Parathyroid adenoma (tissue), 2 donors: ENCODE measurements at regions not wholly inside any gene's neighbourhood (a gene's known extent, or its start where the extent isn't known, plus 50 kb on each side); places are given as distances from the start of the nearest gene placed in this dataset.

ENCODE experiments used
- H2AFZ ChIP-seq: fragments of 300-600 bp; sonication (generic); one replicate; pipeline ENCODE4 v1.7.0; 2017; ENCODE audit warnings: antibody characterized with exemption, mild to moderate bottlenecking
- H3K27ac ChIP-seq: fragments of 300-600 bp; sonication (generic); one replicate; pipeline ENCODE4 v1.7.0; 2017
- H3K27me3 ChIP-seq: fragments of 300-600 bp; sonication (generic); one replicate; pipeline ENCODE4 v1.7.0; 2017; ENCODE audit warnings: low read length; ENCODE audit not compliant: control insufficient read depth, insufficient read depth
- H3K36me3 ChIP-seq: fragments of 300-600 bp; sonication (generic); one replicate; pipeline ENCODE4 v1.7.0; 2017; ENCODE audit warnings: low read length; ENCODE audit not compliant: control insufficient read depth, insufficient read depth
- H3K4me1 ChIP-seq: fragments of 300-600 bp; sonication (generic); one replicate; pipeline ENCODE4 v1.7.0; 2017; ENCODE audit warnings: control low read depth
- H3K4me2 ChIP-seq: fragments of 300-600 bp; sonication (generic); one replicate; pipeline ENCODE4 v1.7.0; 2017; ENCODE audit warnings: low read length
- H3K4me3 ChIP-seq: fragments of 300-600 bp; sonication (generic); one replicate; pipeline ENCODE4 v1.7.0; 2017; ENCODE audit warnings: low read depth, low read length
- H3K79me2 ChIP-seq: fragments of 300-600 bp; sonication (generic); one replicate; pipeline ENCODE4 v1.7.0; 2017; ENCODE audit warnings: control low read depth
- H3K9ac ChIP-seq: fragments of 300-600 bp; sonication (generic); one replicate; pipeline ENCODE4 v1.7.0; 2017; ENCODE audit warnings: mild to moderate bottlenecking
- H3K9me3 ChIP-seq: fragments of 300-600 bp; sonication (generic); one replicate; pipeline ENCODE4 v1.7.0; 2017; ENCODE audit warnings: low read length; ENCODE audit not compliant: control insufficient read depth
- CTCF ChIP-seq: fragments of 300-600 bp; sonication (generic); IDR thresholded peaks from one replicate; pipeline ENCODE4 v1.7.0; 2017; ENCODE audit warnings: antibody characterized with exemption, mild to moderate bottlenecking
- donor health status: primary hyperparathyroidism.

GRCh38 chr12:125738211-125738610 is 673.0 kb downstream of the AACS start:
- no peak for TF ChIP-seq CTCF
- Histone ChIP-seq H3K4me2 (no peak overlapping the region), H3K4me3 (no peak overlapping the region), H3K79me2 (no peaks in the 10 kb centered on the region), H3K36me3 (no peaks in the 10 kb centered on the region), H3K27me3 (no peaks in the 10 kb centered on the region), H3K9me3 (no peaks in the 10 kb centered on the region), H2AFZ (no peak overlapping the region), H3K27ac (no peak overlapping the region), H3K9ac (no peak overlapping the region), H3K4me1 (no peaks in the 10 kb centered on the region)

GRCh38 chr12:125742413-125742812 is 677.2 kb downstream of the AACS start:
- H3K27ac ChIP-seq, result no peak overlapping the region
- no peak overlapping the region for H3K4me2 ChIP-seq
- H3K4me1 ChIP-seq, result no peaks in the 10 kb centered on the region
- no peak overlapping the region for H2AFZ ChIP-seq
- no peaks in the 10 kb centered on the region for H3K27me3 ChIP-seq
- H3K4me3 ChIP-seq, result no peak overlapping the region
- no peaks in the 10 kb centered on the region for H3K36me3 ChIP-seq
- TF ChIP-seq CTCF, result no peak
- H3K9me3 ChIP-seq, result no peaks in the 10 kb centered on the region
- H3K9ac ChIP-seq, result no peak overlapping the region
- no peaks in the 10 kb centered on the region for H3K79me2 ChIP-seq

GRCh38 chr12:125744201-125744600 is 679.0 kb downstream of the AACS start:
- Histone ChIP-seq H2AFZ (no peak overlapping the region), H3K27ac (no peak overlapping the region), H3K9me3 (no peaks in the 10 kb centered on the region), H3K79me2 (no peaks in the 10 kb centered on the region), H3K27me3 (no peaks in the 10 kb centered on the region), H3K4me3 (no peak overlapping the region), H3K4me2 (no peak overlapping the region), H3K9ac (no peak overlapping the region), H3K4me1 (no peaks in the 10 kb centered on the region), H3K36me3 (no peaks in the 10 kb centered on the region)
- no peak for TF ChIP-seq CTCF

- Histone ChIP-seq H3K9me3 (no peaks in the 10 kb centered on the region), H3K4me3 (no peak overlapping the region), H3K79me2 (no peaks in the 10 kb centered on the region), H3K36me3 (no peaks in the 10 kb centered on the region), H3K27ac (no peak overlapping the region), H3K27me3 (no peaks in the 10 kb centered on the region), H3K4me1 (no peaks in the 10 kb centered on the region), H3K4me2 (no peak overlapping the region), H2AFZ (no peak overlapping the region), H3K9ac (no peak overlapping the region)
- no peak for TF ChIP-seq CTCF
These were observed 690.3 kb downstream of the AACS start for GRCh38 chr12:125755512-125755911.

GRCh38 chr12:125766091-125766490 is 700.9 kb downstream of the AACS start:
- Histone ChIP-seq H3K79me2 (no peaks in the 10 kb centered on the region), H3K9ac (no peak overlapping the region), H3K27me3 (no peaks in the 10 kb centered on the region), H3K4me2 (no peak overlapping the region), H3K9me3 (no peaks in the 10 kb centered on the region), H3K4me1 (no peaks in the 10 kb centered on the region), H3K27ac (no peak overlapping the region), H3K36me3 (no peaks in the 10 kb centered on the region), H3K4me3 (no peak overlapping the region), H2AFZ (no peak overlapping the region)
- TF ChIP-seq CTCF, result no peak
